SU-DHL-6 (cell line): ENCODE measurements at regions not wholly inside any gene's neighbourhood (a gene's known extent, or its start where the extent isn't known, plus 50 kb on each side); places are given as distances from the start of the nearest gene placed in this dataset.

ENCODE experiments used
- H2AFZ ChIP-seq: fragments of 200-600 bp; sonication (generic); 2 replicates; pipeline ENCODE4 v1.6.1; 2014; ENCODE audit warnings: low read depth, mild to moderate bottlenecking, moderate library complexity, mixed read lengths, antibody characterized with exemption, low read length; ENCODE audit not compliant: severe bottlenecking
- H3F3A ChIP-seq: fragments of 200-600 bp; shearing (Covaris generic); 2 replicates; pipeline ENCODE4 v1.6.0; 2016; ENCODE audit warnings: antibody characterized with exemption, mild to moderate bottlenecking; ENCODE audit not compliant: insufficient read depth
- H3K27ac ChIP-seq: fragments of 200-600 bp; sonication (generic); 2 replicates; pipeline ENCODE4 v1.5.1; 2016; ENCODE audit warnings: low read depth, mild to moderate bottlenecking, low read length, moderate library complexity, mixed read lengths
- H3K27me3 ChIP-seq: fragments of 200-600 bp; sonication (generic), shearing (Covaris generic); 2 replicates; pipeline ENCODE4 v1.6.0; 2014; ENCODE audit warnings: mild to moderate bottlenecking, low read length
- H3K36me3 ChIP-seq: fragments of 200-600 bp; sonication (generic); 2 replicates; pipeline ENCODE4 v1.6.1; 2014; ENCODE audit warnings: mild to moderate bottlenecking, low read length, mixed read lengths
- H3K4me2 ChIP-seq: fragments of 300-600, 200-600 bp; shearing (Covaris generic), sonication (generic); 2 replicates; pipeline ENCODE4 v1.6.0; 2014; ENCODE audit warnings: low read length, low read depth, mild to moderate bottlenecking; ENCODE audit not compliant: poor library complexity, severe bottlenecking
- H3K4me3 ChIP-seq: fragments of 200-600 bp; sonication (generic); 2 replicates; pipeline ENCODE4 v1.5.1; 2014; ENCODE audit warnings: antibody characterized with exemption, low read length, mild to moderate bottlenecking, mixed read lengths; ENCODE audit not compliant: insufficient read depth, poor library complexity, severe bottlenecking
- H3K79me2 ChIP-seq: fragments of 200-600 bp; sonication (generic); 2 replicates; pipeline ENCODE4 v1.6.1; 2014; ENCODE audit warnings: mild to moderate bottlenecking, low read length, moderate library complexity; ENCODE audit not compliant: insufficient read depth
- H3K9ac ChIP-seq: fragments of 200-600 bp; sonication (generic); 2 replicates; pipeline ENCODE4 v1.7.0; 2014; ENCODE audit warnings: mild to moderate bottlenecking, low read length
- H3K9me2 ChIP-seq: fragments of 200-600 bp; sonication (generic); replicated peaks from 2 replicates; pipeline ENCODE4 v1.6.1; 2014; ENCODE audit warnings: low read length; ENCODE audit not compliant: insufficient read depth
- H3K9me3 ChIP-seq: fragments of 200-600 bp; sonication (generic); 2 replicates; pipeline ENCODE4 v1.6.1; 2014; ENCODE audit warnings: low read length, mixed read lengths; ENCODE audit not compliant: insufficient read depth
- H4K20me1 ChIP-seq: fragments of 200-600 bp; sonication (generic); 2 replicates; pipeline ENCODE4 v1.6.1; 2014; ENCODE audit warnings: low read depth, mild to moderate bottlenecking, antibody characterized with exemption, low read length, moderate library complexity, mixed read lengths
- CTCF ChIP-seq: fragments of 200-600 bp; sonication (generic); IDR thresholded peaks from one replicate; pipeline ENCODE4 v1.5.1; 2017; ENCODE audit warnings: antibody characterized with exemption, mild to moderate bottlenecking, low read length, moderate library complexity; ENCODE audit not compliant: insufficient read depth, poor library complexity, severe bottlenecking
- EZH2phosphoT487 ChIP-seq: fragments of 200-600 bp; sonication (generic), shearing (Covaris generic); conservative IDR thresholded peaks from 2 replicates; pipeline ENCODE4 v1.6.1; 2018; ENCODE audit warnings: mild to moderate bottlenecking, antibody characterized with exemption, low read length, moderate library complexity, mixed read lengths

GRCh38 chr1:224506141-224506814 is 71.7 kb upstream of the WDR26 start:
- H3K4me3 ChIP-seq, result no peak overlapping the region
- H3K36me3 ChIP-seq, result no peaks in the 10 kb centered on the region
- H4K20me1 ChIP-seq, result no peaks in the 10 kb centered on the region
- H3F3A ChIP-seq, result no peaks in the 10 kb centered on the region
- H3K9ac ChIP-seq, result no peak overlapping the region
- H2AFZ ChIP-seq, result no peak overlapping the region
- H3K79me2 ChIP-seq, result no peaks in the 10 kb centered on the region
- H3K9me3 ChIP-seq, result no peaks in the 10 kb centered on the region
- H3K27me3 ChIP-seq, result no peaks in the 10 kb centered on the region
- TF ChIP-seq EZH2phosphoT487, result no peak
- TF ChIP-seq CTCF, result no peak
- H3K27ac ChIP-seq, result no peak overlapping the region
- H3K9me2 ChIP-seq, result no peaks in the 10 kb centered on the region
- H3K4me2 ChIP-seq, result no peak overlapping the region

GRCh38 chr1:224507771-224508523 is 73.3 kb upstream of the WDR26 start:
- Histone ChIP-seq H3K9me2 (no peaks in the 10 kb centered on the region), H3K79me2 (no peaks in the 10 kb centered on the region), H2AFZ (no peak overlapping the region), H3K27ac (no peak overlapping the region), H3K36me3 (no peaks in the 10 kb centered on the region), H4K20me1 (no peaks in the 10 kb centered on the region), H3K4me2 (no peak overlapping the region), H3K4me3 (no peak overlapping the region), H3F3A (no peaks in the 10 kb centered on the region), H3K27me3 (no peaks in the 10 kb centered on the region), H3K9ac (no peak overlapping the region), H3K9me3 (no peaks in the 10 kb centered on the region)
- TF ChIP-seq CTCF, result no peak
- no peak for TF ChIP-seq EZH2phosphoT487

GRCh38 chr1:224509907-224510306 is 75.3 kb upstream of the WDR26 start:
- no peak for TF ChIP-seq CTCF
- TF ChIP-seq EZH2phosphoT487, result no peak
- H2AFZ ChIP-seq, result no peak overlapping the region
- no peak overlapping the region for H3K4me2 ChIP-seq
- H3K27me3 ChIP-seq, result no peaks in the 10 kb centered on the region
- H4K20me1 ChIP-seq, result no peaks in the 10 kb centered on the region
- no peaks in the 10 kb centered on the region for H3K9me3 ChIP-seq
- H3K9ac ChIP-seq, result no peak overlapping the region
- no peaks in the 10 kb centered on the region for H3F3A ChIP-seq
- no peak overlapping the region for H3K27ac ChIP-seq
- H3K9me2 ChIP-seq, result no peaks in the 10 kb centered on the region
- H3K4me3 ChIP-seq, result no peak overlapping the region
- no peaks in the 10 kb centered on the region for H3K79me2 ChIP-seq
- no peaks in the 10 kb centered on the region for H3K36me3 ChIP-seq
